Bronchial epithelial cell (primary cell): ENCODE measurements at regions not wholly inside any gene's neighbourhood (a gene's known extent, or its start where the extent isn't known, plus 50 kb on each side); places are given as distances from the start of the nearest gene placed in this dataset.
"Not testable (repeated sequence)": the region's sequence is repeated elsewhere in the genome, so short reads cannot be mapped to it uniquely, and the experiment has no call there.

Experiments
- DNase-seq: peaks from one replicate; pipeline ENCODE4 v3.0.0-alpha.2; 2010; ENCODE audit warnings: low read depth
- FAIRE-seq: peaks from 2 replicates; lab custom pipeline; 2011; peaks lifted over from hg19 to GRCh38; lab: Jason Lieb, UNC
- H3K27me3 ChIP-seq: 2 replicates; pipeline ENCODE4 v1.5.1; 2011; ENCODE audit warnings: low read length; ENCODE audit not compliant: control insufficient read depth, insufficient read depth
- H3K36me3 ChIP-seq: 2 replicates; pipeline ENCODE4 v1.5.1; 2011; ENCODE audit warnings: low read length; ENCODE audit not compliant: control insufficient read depth, insufficient read depth
- H3K4me3 ChIP-seq: 2 replicates; pipeline ENCODE4 v1.5.1; 2011; ENCODE audit warnings: mild to moderate bottlenecking, low read depth, low read length, control low read depth
- CTCF ChIP-seq: IDR thresholded peaks from 2 replicates; pipeline ENCODE4 v1.5.1; 2011; ENCODE audit warnings: mild to moderate bottlenecking, moderate library complexity, low read length, control low read depth, inconsistent platforms; ENCODE audit not compliant: insufficient read depth, severe bottlenecking

DNA sequence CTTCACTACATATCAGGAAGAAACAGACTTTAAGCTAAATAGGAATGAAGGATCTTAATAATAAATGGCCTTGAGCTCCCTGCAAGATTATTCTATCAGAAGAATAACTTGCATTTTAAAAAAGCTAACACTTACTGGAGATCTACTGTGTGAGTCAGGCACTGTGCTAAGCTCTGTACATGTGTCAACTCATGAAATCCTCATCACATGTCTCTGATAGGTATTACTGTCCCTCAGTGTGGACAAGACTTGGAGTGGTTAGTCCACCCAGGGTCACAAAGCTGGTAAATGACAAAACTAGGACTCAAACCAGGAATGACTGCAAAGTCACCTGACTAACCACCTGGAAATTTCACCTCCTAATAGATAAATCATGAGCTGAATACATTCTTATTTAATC is 57.1 kb upstream of the KCTD7 start:
- Histone ChIP-seq H3K27me3 (no peaks in the 10 kb centered on the region), H3K36me3 (peaks cover 11% of the 10 kb centered on the region), H3K4me3 (no peak overlapping the region)
- no peak for DNase-seq
- no peak for TF ChIP-seq CTCF
- no peak for FAIRE-seq

DNA sequence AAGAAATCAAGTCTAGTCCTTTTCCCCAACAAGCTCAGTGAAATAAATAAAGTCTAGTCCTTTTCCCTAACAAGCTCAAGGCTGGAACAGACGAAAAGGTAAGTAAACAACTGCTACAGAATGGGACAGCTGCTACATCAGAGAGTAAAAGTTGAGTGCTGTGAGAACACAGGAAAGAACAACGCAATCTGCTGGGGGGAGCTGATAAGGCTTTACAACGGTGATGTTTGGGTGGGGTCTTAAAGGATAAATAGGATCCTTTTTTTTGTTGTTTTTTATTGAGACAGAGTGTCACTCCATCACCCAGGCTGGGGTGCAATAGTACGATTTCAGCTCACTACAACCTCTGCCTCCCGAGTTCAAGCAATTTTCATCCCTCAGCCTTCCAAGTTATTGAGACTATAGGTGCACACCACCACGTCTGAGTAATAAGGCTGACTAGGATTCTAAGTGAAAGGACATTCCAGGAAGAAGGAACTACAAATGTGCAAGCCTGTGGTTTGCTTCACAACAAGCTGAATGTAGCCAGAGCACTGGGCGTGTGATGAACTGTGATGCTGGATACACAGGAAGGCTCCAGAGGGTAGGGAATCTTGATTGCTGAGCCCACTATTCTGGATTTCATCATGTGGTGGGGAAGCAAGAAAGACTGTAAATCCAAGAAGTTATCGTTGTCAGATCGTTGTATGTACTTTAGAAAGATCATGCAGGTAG is 54.7 kb upstream of the KCTD7 start:
- not testable (repeated sequence) for DNase-seq, H3K4me3 ChIP-seq, FAIRE-seq, H3K27me3 ChIP-seq
- H3K36me3 ChIP-seq, result peaks cover 13% of the 10 kb centered on the region

DNA sequence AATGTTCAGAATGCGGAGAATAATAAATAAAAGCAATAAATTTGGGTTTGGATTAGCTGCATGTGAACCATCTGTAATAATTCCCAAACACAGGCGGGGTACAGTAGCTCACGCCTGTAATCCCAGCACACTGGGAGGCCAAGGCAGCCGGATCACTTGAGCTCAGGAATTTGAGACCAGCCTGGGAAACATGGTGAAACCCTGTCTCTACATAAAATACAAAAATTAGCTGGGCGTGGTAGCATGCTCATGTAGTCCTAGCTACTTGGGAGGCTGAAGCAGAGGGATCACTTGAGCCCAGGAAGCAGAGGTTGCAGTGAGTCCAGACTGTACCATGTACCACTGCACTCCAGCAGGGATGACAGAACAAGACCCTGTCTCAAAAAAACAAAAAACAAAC is 53.9 kb upstream of the KCTD7 start:
- FAIRE-seq, H3K4me3 ChIP-seq, H3K27me3 ChIP-seq, DNase-seq: not testable (repeated sequence)
- H3K36me3 ChIP-seq, result peaks cover 13% of the 10 kb centered on the region

GRCh38 chr7:66575398-66575797 is 53.3 kb upstream of the KCTD7 start:
- FAIRE-seq (no peak), DNase-seq (no peak)
- peaks cover 13% of the 10 kb centered on the region for H3K36me3 ChIP-seq
- H3K4me3 ChIP-seq, result no peak overlapping the region
- TF ChIP-seq CTCF, result no peak
- no peaks in the 10 kb centered on the region for H3K27me3 ChIP-seq

GRCh38 chr7:66576646-66577045 is 52.0 kb upstream of the KCTD7 start:
- H3K4me3 ChIP-seq, result no peak overlapping the region
- H3K27me3 ChIP-seq, result no peaks in the 10 kb centered on the region
- FAIRE-seq (no peak), DNase-seq (no peak)
- no peak for TF ChIP-seq CTCF
- H3K36me3 ChIP-seq, result peaks cover 13% of the 10 kb centered on the region
